HL-60 (cell line): ENCODE measurements at regions not wholly inside any gene's neighbourhood (a gene's known extent, or its start where the extent isn't known, plus 50 kb on each side); places are given as distances from the start of the nearest gene placed in this dataset.

Experiments
- DNase-seq, 2 experiments: peaks; one replicate each; pipeline ENCODE4 v3.0.0-alpha.2; 2010 to 2020; ENCODE audit warnings: low read depth in 1 of 2, low spot score in 1 of 2
- H3K27ac ChIP-seq: fragments of 250-450 bp; sonication (Bioruptor Pico); replicated peaks from 2 replicates; pipeline ENCODE4 v1.5.1; 2020; ENCODE audit warnings: mild to moderate bottlenecking, moderate library complexity
- H3K27me3 ChIP-seq: fragments of 250-450 bp; sonication (Bioruptor Pico); 2 replicates; pipeline ENCODE4 v1.5.1; 2021; ENCODE audit warnings: mild to moderate bottlenecking, moderate library complexity; ENCODE audit not compliant: insufficient read depth, poor library complexity, severe bottlenecking
- H3K4me3 ChIP-seq: replicated peaks from 2 replicates; pipeline ENCODE4 v1.5.1; 2011; ENCODE audit warnings: mild to moderate bottlenecking, control low read depth, low read length; ENCODE audit not compliant: insufficient read depth
- GABPA ChIP-seq: IDR thresholded peaks from 2 replicates; pipeline ENCODE4 v1.6.1; 2012; ENCODE audit warnings: low read depth
- POLR2AphosphoS5 ChIP-seq: IDR thresholded peaks from 2 replicates; pipeline ENCODE4 v1.6.1; 2012; ENCODE audit warnings: low read depth
- REST ChIP-seq: IDR thresholded peaks from 2 replicates; pipeline ENCODE4 v1.6.1; 2012; ENCODE audit warnings: low read depth; ENCODE audit not compliant: insufficient replicate concordance
- SPI1 ChIP-seq: IDR thresholded peaks from 2 replicates; pipeline ENCODE4 v1.6.1; 2012; ENCODE audit warnings: low read depth, mild to moderate bottlenecking, borderline replicate concordance
- TF ChIP-seq, protein P1 (sequence below): IDR thresholded peaks from one replicate; pipeline ENCODE4 v1.5.1; 2011; ENCODE audit warnings: low read length, control low read depth, inconsistent platforms; ENCODE audit not compliant: insufficient read depth

- Histone ChIP-seq H3K4me3 (no peak overlapping the region), H3K27me3 (no peaks in the 10 kb centered on the region), H3K27ac (no peak overlapping the region)
- TF ChIP-seq REST (no peak), GABPA (no peak)
- no peak for DNase-seq
Observed at GRCh38 chr18:78178812-78179211, 800.8 kb upstream of the SALL3 start.

- no peak overlapping the region for H3K27ac ChIP-seq
- TF ChIP-seq, protein P1, sequence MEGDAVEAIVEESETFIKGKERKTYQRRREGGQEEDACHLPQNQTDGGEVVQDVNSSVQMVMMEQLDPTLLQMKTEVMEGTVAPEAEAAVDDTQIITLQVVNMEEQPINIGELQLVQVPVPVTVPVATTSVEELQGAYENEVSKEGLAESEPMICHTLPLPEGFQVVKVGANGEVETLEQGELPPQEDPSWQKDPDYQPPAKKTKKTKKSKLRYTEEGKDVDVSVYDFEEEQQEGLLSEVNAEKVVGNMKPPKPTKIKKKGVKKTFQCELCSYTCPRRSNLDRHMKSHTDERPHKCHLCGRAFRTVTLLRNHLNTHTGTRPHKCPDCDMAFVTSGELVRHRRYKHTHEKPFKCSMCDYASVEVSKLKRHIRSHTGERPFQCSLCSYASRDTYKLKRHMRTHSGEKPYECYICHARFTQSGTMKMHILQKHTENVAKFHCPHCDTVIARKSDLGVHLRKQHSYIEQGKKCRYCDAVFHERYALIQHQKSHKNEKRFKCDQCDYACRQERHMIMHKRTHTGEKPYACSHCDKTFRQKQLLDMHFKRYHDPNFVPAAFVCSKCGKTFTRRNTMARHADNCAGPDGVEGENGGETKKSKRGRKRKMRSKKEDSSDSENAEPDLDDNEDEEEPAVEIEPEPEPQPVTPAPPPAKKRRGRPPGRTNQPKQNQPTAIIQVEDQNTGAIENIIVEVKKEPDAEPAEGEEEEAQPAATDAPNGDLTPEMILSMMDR, result no peak
- no peak for TF ChIP-seq GABPA
- TF ChIP-seq REST, result no peak
- TF ChIP-seq POLR2AphosphoS5, result no peak
- TF ChIP-seq SPI1, result no peak
- no peak overlapping the region for H3K4me3 ChIP-seq
- H3K27me3 ChIP-seq, result no peaks in the 10 kb centered on the region
- no peak for DNase-seq
Observed at GRCh38 chr18:78180741-78181140, 798.9 kb upstream of the SALL3 start.

DNA sequence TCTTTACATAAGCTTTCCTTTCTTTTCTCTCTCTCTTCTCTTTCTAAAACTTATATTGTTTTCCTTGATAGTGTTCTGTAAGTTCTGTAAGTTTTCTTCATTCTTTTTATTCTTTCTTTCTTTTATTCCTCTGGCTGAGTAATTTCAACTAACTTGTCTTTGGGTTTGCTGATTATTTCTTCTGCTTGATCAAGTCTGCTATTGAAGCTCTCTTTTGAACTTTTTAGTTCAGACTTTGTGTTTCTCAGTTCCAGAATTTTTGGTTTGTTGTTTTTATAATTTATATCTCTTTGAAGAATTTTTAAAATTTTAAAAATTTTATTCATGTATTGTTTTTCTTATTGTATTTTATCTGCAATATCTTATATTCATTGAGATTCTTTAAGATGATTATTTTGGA lies 795.8 kb upstream of the SALL3 start:
- no peak for TF ChIP-seq SPI1
- no peak for TF ChIP-seq POLR2AphosphoS5
- TF ChIP-seq GABPA, result no peak
- TF ChIP-seq, protein P1, result no peak
- no peak for TF ChIP-seq REST
- no peak overlapping the region for H3K4me3 ChIP-seq
- DNase-seq, result no peak
- H3K27me3 ChIP-seq, result no peaks in the 10 kb centered on the region
- H3K27ac ChIP-seq, result no peak overlapping the region

DNA sequence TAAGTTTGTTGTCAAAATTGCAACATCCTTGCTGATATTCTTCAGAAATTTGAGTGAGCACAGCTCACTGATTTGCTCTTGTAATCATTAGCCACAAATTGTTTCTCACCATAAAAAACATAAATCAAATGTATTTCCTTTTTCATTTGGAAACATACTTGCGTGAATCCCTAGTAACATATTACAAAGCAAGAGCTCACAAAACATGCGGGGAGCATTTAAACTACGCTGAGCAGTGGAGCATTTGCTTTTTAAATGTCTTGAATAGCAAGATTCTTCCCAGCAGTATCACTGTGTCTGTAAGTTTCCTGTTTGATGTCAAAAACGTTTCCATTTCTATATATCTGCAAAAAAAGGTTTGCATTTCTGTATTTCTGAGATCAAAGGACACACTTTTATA lies 788.3 kb upstream of the SALL3 start:
- TF ChIP-seq POLR2AphosphoS5, result no peak
- no peak for TF ChIP-seq GABPA
- TF ChIP-seq, protein P1, result no peak
- TF ChIP-seq REST, result no peak
- no peak for TF ChIP-seq SPI1
- Histone ChIP-seq H3K27me3 (peaks cover 11% of the 10 kb centered on the region), H3K27ac (no peak overlapping the region)

More for the DNA sequence above, 788.3 kb upstream of the SALL3 start:
- no peak overlapping the region for H3K4me3 ChIP-seq
- DNase-seq, result no peak
